Right renal cortex interstitium (tissue), 3 donors: ENCODE measurements at regions not wholly inside any gene's neighbourhood (a gene's known extent, or its start where the extent isn't known, plus 50 kb on each side); places are given as distances from the start of the nearest gene placed in this dataset.

ENCODE experiments used
- DNase-seq, 3 donors: peaks; one replicate each; pipeline ENCODE4 v3.0.0-alpha.2; 2013; ENCODE audit warnings: low read depth in 3 of 3, low spot score in 2 of 3

- no peak for DNase-seq
Observed at GRCh38 chr1:50358962-50359361, 64.3 kb downstream of the DMRTA2 start.

- no peak for DNase-seq
Observed at GRCh38 chr1:50357186-50357585, 66.1 kb downstream of the DMRTA2 start.

DNA sequence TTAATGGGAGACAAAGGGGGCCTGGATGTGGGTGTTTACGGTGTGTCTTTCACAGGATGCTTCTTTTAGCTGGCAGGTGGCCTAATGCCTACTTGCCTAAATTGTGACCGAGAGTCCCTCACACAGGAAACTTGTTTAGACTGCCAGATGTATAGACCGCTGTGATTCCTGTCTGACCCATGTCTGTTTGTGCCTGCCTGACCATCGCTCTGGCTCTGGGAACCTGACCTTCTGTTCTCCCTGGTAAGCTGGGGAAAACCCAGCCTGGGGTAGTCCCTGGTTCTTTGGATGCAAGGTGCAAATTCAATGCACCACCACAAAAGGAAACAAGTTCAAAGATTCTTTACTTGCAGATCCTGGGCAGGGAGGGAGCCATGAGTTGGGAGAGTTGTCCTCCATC, 68.4 kb downstream of the DMRTA2 start:
- DNase-seq, result no peak

DNA sequence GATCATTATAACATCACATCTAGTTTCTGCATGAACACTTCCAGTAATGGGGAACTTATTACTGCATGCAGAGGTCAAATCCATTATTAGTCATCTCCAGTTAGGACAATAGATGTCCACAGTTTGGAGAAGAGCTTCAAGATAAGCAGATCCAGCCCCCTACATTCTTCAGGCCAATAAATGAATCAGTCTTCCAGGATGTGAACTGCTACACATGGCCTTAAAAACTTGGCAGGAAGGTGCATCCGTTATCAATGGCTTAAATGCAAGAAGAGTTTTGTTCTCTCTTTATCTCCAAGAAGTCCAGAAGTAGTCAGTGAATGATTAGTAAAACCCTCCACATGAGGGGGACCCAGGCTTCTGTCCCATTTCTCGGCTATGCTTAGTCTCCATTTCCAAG, 70.8 kb downstream of the DMRTA2 start:
- no peak for DNase-seq

- DNase-seq, result no peak
Observed at GRCh38 chr1:50350868-50351267, 72.4 kb downstream of the DMRTA2 start.

GRCh38 chr1:50350421-50350820, 72.8 kb downstream of the DMRTA2 start:
- DNase-seq, result no peak

DNA sequence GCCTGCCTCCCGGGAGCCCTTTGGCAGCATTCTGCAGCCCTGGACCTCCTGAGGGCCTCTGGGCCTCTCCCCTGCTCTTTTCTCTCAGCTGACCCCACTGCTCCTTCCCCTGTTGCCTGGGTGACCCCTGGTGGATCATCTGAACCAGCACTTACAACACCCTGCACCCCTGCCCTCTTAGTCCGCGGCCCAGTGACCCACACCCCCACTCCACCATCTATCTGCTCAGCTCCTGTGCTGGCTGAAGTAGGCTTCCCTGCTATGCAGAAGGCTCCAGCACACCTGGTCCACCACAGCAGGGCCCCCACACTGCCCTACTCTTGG, 74.0 kb downstream of the DMRTA2 start:
- DNase-seq, result no peak

- DNase-seq, result peak in 2 of 3 donors; percentile 58 to 62
Observed at GRCh38 chr1:50348449-50349241, 74.6 kb downstream of the DMRTA2 start.

GRCh38 chr1:50347933-50348332, 75.3 kb downstream of the DMRTA2 start:
- DNase-seq, result no peak

GRCh38 chr1:50346621-50347020, 76.6 kb downstream of the DMRTA2 start:
- no peak for DNase-seq

DNA sequence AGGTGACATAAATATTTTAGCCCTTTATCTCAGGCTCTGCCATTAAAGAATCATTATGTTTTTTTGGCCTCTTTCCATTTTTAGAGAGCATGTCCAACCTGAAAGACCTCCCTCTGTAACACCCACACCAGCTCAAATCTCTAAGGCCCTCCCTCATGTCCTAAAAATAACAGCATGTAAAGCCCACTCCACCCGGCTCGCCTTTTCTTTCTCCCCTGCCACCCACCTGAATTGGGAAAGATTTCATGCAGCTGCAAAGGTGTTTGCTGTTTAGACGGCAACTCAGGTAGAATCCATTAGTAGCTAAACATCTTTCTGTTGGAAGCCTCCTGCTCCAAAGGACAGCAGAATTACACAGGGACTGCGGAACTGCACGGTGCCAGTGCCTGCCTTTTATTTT, 79.9 kb downstream of the DMRTA2 start:
- no peak for DNase-seq

GRCh38 chr1:50342525-50342924, 80.7 kb downstream of the DMRTA2 start:
- no peak for DNase-seq

DNA sequence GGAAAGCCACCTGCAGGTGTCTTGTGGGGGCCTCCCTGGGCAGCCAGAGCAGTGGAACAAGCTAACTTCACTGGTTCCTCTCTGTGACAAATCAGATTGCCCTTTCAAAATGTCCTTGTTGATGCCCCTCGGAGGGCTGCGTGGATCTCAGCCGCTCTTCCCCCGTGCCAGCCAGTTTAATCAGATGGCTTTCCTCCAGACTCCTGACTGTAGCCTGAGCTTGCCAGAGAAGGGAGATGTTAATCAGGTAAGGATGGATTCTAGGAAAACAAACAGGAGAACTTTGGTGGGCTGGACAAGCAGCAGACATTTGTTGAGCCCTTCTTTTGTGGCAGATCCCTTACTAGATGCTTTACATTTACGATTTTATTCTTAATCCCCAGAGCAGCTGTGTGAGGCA, 88.2 kb downstream of the DMRTA2 start:
- DNase-seq, result no peak

DNA sequence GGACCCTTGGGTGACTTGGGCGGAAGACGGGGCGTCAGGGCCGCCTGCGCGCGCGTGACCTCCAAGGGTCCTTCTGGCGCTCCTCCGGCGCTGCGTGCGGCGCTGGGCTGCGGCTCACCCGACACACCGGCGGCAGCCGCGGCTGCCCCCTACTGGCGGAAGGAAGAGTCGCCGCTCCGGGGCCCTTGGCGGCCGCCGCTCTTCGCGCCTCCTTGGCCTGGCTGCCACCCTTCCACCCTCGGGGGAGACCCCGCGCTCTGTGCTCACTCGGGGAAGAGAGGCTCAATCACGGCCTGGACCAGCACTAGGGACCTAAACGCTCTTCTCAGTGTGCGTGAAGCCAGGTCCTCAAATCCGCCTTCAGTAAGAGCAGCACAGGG, 89.7 kb downstream of the DMRTA2 start:
- no peak for DNase-seq

GRCh38 chr1:50332941-50333594, 90.2 kb downstream of the DMRTA2 start:
- DNase-seq, result peak in 2 of 3 donors; percentile 39 to 51

GRCh38 chr1:50329332-50329932, 93.8 kb downstream of the DMRTA2 start:
- DNase-seq, result no peak

- no peak for DNase-seq
Observed at GRCh38 chr1:50328552-50328951, 94.7 kb downstream of the DMRTA2 start.

- DNase-seq, result no peak
Observed at GRCh38 chr1:50326026-50326425, 97.2 kb downstream of the DMRTA2 start.

- no peak for DNase-seq
Observed at GRCh38 chr1:50322579-50322978, 100.7 kb downstream of the DMRTA2 start.

DNA sequence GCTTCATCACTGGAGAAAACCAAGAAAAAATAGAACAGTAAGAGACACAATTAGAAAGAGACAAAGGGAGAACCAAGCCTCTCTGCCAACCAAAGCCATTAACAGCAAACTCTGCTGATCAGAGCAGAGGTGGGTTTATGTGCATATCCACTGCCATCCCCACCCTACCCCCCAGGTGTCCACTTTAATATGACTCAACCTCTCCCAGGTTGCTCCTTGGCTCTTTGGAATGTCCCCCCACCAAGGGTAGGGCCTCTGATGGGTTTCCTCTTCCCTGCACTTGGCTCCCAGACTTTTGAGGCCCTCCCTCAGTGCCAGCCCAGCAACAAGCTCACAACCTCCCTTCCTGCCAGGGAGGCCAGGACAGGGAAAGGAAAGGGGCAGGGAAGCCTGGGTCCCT, 104.8 kb downstream of the DMRTA2 start:
- no peak for DNase-seq

GRCh38 chr1:50308878-50309277, 114.4 kb downstream of the DMRTA2 start:
- DNase-seq, result peak; percentile 51 to 78 (median 60)

DNA sequence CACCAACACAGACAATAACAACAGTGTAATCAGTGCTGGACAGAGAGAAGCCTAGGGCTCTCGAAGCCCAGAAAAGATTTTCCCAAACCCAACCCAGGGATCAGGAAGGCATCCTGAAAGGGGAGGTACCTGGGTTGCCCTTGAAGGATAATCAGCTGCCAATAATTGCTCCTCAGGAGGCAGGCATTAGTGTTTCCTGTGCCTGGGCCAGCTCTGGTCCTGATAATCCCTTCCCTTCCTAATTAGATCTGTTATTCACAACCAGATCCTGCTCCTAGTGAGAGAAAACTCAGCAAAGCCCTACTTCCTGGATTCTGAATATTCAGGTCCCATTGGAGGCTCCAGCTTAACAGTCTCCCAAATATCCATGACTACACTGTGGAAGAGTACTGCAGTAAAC, 117.4 kb downstream of the DMRTA2 start:
- no peak for DNase-seq
